Activated T-helper 9 cell treated with anti-CD3 and anti-CD28 coated beads, Interleukin-2, amount 50 U/mL, for 16 hours (primary cell): ENCODE measurements at regions not wholly inside any gene's neighbourhood (a gene's known extent, or its start where the extent isn't known, plus 50 kb on each side); places are given as distances from the start of the nearest gene placed in this dataset.
"Not testable (repeated sequence)": the region's sequence is repeated elsewhere in the genome, so short reads cannot be mapped to it uniquely, and the experiment has no call there.

Source experiments
- DNase-seq: peaks from one replicate; pipeline ENCODE4 v3.0.0-alpha.2; 2020; ENCODE audit warnings: low read depth

DNA sequence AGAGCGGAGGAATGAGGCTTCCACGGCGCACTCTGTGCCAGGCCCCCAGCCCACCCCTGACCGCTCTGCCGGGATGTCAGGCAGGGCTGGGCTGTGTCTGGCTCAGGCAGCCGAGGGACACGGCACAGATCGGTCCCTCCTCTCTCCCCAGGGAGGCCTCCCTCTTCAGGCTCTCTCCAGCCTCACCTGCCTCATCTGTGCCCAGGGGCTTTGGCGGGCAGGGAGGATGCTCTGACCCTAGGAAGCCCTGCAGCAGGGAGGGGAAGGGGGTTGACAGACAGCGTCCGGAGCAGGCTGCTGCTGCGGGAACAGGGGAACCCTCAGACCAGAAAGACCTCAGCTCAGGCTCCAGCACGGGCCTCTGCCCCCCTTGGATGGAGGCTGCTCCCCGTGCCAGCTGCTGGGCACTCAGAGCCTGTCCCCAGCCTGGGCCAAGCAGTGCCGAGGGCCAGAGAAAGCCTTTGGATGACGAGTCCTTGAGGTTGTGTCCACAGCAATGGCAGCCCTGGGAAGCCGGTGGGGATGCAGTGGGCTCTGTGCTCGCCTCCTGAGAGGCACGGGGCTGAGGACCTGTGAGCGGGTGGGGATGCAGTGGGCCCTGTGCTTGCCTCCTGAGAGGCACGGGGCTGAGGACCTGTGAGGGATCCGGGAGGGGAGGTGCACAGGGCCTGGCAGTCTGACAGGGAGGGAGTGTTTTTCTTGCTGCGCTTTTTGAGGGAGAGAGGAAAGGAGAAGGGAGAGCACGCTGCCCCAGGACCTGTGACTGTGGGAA lies 66.9 kb downstream of the FOXL3 start:
- no peak for DNase-seq

- DNase-seq: no peak
These were observed 67.7 kb downstream of the FOXL3 start for GRCh38 chr7:357531-358209.

GRCh38 chr7:358352-358751 lies 68.4 kb downstream of the FOXL3 start:
- no peak for DNase-seq

- no peak for DNase-seq
These were observed 69.3 kb downstream of the FOXL3 start for GRCh38 chr7:359226-359765.

DNA sequence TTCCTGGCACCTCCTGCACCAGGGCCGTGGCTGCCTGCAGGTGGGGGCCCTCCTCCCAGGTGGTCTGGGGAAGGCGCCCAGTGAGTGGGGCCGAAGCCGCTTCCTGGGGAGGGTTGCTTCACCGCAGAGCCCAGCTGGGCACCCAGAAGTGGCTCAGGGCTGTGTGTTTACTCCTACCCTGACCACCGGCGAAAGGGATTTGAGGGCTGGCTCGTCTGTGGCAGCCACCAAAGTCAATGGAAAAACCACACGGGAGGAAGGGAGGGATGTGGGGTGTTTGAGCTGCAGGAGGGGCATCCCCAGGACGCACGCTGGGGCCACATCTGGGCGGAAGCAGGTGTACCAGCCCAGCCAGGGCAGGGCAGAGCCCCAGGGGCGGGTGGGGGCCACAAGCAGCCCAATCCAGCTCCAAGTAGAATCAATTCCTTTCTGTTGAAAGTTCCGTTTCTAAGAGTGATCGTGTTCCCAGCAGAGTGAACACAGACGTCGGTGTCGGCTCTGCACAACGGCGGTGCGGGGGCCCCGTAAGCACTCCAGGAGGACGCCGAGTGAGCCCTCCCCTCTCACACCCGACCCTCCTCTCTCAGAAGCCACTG lies 69.9 kb downstream of the FOXL3 start:
- DNase-seq: no peak

GRCh38 chr7:360454-361100 lies 70.6 kb downstream of the FOXL3 start:
- no peak for DNase-seq

DNA sequence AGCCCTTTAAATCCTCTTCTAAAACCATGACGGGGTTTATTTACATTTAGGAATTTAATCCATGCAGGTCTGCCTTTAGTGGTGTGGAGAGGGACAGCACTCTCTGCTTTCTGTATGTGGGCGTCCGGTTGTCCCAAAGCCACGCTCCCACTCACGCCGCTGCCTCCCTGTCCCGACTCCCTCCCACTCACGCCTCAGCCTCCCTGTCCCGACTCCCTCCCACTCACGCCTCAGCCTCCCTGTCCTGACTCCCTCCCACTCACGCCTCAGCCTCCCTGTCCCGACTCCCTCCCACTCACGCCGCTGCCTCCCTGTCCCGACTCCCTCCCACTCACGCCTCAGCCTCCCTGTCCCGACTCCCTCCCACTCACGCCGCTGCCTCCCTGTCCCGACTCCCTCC lies 71.2 kb downstream of the FOXL3 start:
- not testable (repeated sequence) for DNase-seq

DNA sequence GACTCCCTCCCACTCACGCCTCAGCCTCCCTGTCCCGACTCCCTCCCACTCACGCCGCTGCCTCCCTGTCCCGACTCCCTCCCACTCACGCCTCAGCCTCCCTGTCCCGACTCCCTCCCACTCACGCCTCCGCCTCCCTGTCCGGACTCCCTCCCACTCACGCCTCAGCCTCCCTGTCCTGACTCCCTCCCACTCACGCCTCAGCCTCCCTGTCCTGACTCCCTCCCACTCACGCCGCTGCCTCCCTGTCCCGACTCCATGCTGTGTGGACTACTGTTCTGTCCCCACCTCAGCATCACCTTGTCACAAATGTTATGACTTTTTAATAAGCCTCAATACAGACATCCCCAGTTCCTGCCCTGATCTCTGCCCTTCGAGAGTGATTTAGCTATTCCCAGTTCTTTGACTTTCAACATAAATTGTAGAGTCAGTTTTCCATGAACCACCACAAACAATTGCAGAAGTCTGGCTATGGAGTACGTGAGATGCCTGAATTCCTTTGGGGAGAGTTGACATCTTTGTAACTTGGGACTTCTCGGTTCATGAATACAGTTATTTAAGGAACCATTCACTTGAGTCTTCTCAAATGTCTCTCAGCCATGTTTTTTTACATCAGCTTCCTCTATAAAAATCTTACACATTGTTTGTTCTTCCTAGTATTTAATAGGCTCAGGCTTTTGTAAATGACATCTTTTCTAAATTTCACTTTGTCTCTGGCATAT lies 71.9 kb downstream of the FOXL3 start:
- DNase-seq: no peak

DNA sequence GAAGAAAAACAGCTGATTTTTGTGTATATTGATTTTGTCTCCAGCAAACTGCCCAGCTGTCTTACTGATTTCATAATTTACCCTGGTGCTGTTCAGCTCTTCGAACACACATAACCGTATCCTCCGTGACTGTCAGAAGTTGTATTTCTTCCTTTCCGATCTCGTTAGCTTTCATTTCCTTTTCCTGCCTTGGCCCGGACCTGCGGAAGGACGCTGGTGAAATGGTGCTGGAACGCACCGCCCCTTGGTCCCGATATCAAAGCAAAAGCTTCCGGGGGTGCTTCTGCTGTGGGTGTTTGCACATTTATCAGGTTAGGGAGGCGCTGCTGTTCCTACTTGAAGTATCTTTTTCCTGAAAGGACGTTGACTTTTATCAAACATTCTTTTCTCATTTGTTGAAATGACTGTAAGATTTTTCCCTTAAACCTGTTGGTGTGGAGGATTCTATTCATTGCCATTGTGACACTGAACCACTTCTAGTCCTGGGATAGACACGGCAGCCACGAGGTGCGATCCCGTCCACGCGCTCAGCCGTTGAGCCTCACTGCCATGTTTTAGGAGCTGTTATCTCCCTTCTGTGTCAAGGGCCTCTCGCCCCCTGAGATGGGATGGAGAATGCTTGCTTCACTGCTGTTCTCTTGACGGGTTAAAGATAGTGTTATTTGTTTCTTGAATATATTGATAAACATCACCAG lies 72.6 kb downstream of the FOXL3 start:
- no peak for DNase-seq

GRCh38 chr7:363626-364025 lies 73.7 kb downstream of the FOXL3 start:
- no peak for DNase-seq

- no peak for DNase-seq
These were observed 74.6 kb downstream of the FOXL3 start for GRCh38 chr7:364536-364935.

GRCh38 chr7:365593-365992 lies 75.6 kb downstream of the FOXL3 start:
- no peak for DNase-seq

- no peak for DNase-seq
These were observed 76.3 kb downstream of the FOXL3 start for GRCh38 chr7:366161-366803.

DNA sequence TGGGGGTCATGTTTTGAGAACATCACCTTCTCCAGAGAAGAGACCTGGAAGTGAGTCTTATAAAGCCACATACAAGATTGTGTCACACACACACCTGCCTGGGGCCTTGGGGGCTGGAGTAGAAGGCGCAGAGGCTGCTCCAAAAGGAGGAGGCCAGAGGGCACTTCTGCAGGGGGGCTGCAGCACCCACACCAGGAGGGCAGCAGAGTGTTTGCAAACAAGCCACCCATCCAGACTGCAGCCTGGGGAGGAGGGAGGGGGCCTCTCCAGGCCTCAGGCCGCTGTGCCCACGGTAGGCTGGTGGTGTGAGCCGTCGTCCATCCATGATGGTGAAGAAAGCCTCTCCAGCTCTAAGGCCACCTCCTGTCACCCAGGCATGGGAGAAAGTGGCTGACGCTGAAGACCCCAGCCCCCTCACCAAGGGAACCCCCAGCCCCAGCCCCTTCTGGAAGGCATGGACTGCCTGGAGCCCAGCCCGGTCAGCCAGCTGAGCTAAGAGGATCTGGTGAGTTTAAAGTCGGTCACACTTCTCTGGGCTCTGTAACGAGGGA lies 77.5 kb downstream of the FOXL3 start:
- no peak for DNase-seq

- DNase-seq: no peak
These were observed 78.9 kb downstream of the FOXL3 start for GRCh38 chr7:368651-369475.

DNA sequence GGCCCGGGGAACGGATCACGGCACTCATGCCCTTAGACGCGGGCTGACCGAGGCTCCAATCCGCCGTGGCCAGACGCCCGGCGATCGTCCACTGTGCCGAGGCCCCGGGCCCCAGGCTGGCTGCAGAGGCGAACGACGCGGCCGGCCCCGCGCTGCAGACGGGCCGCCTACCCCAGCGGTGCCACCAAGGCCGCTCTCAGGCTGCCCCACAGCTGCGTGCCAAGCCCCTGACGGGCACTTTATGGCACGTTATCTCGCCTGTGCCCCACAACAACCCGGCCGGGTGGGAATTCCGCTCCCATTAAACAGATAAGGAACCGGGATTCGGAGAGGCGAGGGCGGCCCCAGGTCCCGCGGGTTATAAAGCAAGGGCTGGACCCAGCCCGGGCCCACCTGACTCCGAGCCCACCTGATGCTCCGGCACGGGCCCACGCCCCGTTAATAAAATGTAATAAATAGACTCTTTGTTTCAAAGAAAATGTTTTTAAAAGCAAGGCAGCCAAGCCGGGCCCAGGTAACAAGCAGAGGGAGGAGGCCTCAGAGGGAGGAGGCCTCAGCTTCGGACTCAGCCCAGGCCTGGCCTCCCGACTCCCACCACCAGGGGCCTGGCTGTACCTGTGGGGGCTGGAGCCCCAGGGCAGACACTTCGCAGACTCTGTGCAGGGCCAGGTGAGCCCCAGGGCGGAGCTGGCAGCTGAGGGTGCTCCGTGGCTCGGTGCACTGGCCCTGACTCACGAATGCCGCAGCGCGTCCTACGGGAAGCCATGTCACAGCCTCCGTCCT lies 79.7 kb downstream of the FOXL3 start:
- no peak for DNase-seq

DNA sequence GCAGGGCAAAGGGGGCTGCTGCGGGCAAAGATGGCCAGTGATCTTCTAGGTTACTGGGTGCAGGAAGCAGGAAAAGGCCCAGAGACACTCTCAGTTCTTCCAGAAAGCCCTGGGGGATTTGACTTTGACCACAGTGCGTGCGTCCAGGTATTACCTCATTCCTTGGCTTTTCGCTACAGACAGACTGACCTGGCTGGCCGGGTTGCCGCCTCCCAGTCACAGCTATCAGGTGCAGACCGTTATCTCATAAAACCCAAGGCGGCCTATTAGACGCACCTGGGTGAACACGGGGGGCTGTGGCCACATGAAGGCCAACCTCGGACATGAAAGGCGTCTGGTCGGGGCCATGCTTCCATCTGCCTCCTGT lies 80.3 kb downstream of the FOXL3 start:
- no peak for DNase-seq

- no peak for DNase-seq
These were observed 80.8 kb downstream of the FOXL3 start for GRCh38 chr7:370775-371118.
